HG03439 (cell line): ENCODE measurements at regions not wholly inside any gene's neighbourhood (a gene's known extent, or its start where the extent isn't known, plus 50 kb on each side); places are given as distances from the start of the nearest gene placed in this dataset.
A peak's percentile ranks its signal among the peaks of the same experiment; 100 is the strongest.

Experiments
- ATAC-seq: cut with Tn5 transposase; IDR thresholded peaks from one replicate; pipeline ENCODE4 v1.9.1; 2021; ENCODE audit warnings: mild to moderate bottlenecking, moderate library complexity; ENCODE audit not compliant: unreplicated experiment

DNA sequence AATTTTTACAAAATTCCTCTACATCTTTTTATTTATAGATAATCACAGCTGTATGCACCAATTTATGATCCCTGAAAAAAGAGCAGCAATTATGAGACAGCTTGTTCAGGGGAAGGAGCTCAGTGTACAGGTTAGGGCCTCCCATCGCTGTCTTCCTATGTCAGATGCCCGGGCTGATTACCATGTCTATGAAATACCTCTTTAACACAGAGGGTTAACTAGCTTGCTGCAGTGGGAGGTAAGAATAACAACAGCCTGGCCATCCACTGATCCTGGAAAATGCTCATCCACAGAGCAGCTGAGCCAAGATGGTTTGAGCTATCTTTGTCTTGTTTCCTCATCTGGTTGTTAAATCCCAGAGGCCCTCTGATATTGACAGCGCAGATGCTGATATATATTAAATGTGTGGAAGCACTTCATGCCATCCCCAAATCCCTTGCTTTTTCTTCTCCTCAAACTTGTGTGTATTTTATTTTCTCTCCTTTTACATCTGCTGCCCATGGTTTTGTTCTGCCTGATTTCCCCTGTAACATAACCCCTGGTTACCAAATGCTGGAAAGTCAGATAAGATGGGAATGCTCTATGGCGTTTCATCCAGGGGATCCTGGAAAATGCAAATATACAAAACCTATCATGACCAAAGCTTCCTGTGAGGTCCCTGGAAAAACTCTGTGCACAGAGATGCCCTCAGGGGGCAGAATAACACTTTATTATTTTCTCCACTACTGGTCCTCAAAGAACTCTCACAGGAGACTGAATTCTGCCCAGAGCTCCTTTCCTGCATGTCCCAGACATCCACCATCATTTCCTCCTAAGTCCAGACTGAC is 85.8 kb upstream of the PUDP start:
- ATAC-seq: no peak

DNA sequence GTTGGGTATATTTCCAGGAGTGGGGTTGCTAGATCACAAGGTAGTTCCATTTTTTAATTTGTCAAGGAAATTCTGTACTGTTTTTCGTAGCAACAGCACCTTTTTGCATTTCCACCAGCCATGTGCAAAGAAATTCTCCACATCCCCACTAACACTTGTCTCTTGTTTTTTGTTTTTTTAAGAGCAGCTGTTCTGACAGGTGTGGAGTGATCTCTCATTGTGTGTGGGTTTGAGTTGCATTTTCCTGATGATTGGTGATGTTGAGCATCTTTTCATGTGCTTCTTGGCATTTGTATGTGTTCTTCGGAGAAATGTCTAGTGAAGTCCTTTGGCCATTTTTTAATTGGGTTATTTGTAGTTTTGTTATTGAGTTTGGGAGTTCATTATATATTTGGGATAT is 80.3 kb upstream of the PUDP start:
- ATAC-seq: no peak

DNA sequence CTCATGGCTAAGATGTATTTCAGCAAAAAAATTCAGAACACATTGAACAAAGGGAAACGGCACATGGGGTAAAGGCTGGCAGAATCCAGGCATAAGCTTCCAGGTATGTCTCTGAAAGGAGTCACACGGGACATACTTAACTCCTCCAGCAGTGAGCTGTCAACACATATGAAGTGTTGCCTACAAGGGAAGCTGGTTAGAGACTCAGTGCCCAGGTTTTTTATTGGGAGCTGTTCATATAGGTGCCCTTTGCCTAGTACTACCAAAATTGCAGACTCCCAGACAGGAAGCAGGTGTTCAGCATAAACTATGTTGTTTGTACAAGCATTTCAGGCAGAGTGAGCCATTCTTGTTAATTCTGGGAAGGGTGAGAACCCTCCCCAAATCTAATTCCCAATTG is 77.4 kb upstream of the PUDP start:
- no peak for ATAC-seq

GRCh38 chrX:7223271-7223670 is 75.3 kb upstream of the PUDP start:
- no peak for ATAC-seq

DNA sequence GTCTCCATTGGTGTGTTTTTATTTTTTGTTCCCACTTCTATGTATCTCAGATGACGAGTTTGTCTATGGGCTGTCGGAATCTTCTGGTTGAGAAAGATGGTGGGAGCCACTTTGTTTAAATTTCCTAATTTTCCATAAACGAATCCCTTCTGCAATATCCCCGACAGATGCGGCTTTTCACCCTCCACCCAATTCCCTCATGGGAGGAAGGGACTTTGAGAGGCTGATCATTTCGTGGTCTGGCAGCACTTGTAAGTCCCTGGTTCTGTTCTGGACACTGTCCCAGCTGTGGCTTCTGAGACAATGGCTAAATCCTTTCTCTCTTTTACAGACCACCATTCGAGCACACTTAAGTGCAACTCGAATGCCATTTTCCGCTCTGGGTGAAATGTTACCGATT is 72.2 kb upstream of the PUDP start:
- ATAC-seq: no peak

DNA sequence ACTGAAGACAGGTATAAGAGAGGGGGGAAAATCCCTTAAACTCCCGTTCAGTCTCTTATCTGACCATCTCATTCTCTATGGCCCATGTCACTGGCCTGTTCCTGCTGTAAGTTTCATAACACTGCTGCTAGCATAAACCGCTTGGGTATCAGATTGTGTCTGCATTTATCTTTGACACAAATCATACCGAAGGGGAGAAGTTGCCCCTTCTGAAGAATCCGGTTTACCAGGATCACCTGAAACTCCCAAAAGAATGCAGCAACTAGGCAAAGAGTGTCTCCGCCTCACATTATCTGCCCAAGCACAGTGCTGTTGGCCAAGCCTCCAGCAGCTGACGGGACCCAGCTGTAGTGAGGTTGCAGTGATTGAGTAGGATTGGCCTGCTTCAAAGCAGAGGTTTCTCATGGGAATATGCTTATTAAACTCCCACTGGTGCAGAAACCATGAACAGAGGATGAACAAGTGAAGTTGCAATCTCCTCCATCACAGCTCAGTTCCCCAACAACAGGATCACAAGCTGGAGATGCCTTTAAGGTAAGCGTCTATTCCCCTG is 71.3 kb upstream of the PUDP start:
- ATAC-seq: peak; percentile 61

DNA sequence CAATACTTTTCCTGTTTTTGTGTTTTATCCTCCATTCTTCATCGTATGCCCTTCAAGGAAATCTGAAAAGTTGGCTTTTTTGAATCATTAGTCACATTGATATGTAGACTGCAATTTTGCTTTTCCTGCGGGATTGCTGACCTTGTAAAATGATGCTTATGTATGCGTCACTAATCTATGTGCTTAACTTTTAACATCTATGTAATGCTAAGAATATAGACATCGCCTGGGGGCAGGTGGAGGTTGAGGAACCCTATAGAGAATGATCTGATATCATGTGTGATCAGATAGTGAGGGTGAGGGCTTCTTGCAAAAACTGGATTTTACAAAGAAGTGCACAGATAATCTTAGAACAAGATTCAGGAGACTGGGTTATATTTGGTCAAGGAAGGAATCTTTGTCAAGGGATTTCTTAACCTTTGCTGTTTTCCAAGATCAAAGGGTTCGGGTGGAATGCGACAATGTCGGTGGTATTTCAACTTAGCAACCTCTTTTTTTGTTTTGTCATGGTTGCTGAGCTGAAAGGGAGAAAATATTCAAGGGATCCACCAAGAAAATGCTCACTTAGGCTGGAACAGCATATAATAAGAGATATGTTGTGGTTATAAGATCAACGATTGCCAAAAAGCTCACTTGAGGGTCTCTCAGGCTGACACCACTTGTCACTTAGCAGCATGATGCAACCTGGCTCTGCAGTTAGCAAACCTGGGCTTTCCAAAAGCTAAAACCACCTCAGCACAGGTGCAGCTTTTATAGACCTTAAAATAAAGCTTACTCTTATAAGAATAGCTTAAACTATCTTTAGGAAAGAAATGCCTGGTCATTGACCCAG is 70.6 kb upstream of the PUDP start:
- no peak for ATAC-seq

DNA sequence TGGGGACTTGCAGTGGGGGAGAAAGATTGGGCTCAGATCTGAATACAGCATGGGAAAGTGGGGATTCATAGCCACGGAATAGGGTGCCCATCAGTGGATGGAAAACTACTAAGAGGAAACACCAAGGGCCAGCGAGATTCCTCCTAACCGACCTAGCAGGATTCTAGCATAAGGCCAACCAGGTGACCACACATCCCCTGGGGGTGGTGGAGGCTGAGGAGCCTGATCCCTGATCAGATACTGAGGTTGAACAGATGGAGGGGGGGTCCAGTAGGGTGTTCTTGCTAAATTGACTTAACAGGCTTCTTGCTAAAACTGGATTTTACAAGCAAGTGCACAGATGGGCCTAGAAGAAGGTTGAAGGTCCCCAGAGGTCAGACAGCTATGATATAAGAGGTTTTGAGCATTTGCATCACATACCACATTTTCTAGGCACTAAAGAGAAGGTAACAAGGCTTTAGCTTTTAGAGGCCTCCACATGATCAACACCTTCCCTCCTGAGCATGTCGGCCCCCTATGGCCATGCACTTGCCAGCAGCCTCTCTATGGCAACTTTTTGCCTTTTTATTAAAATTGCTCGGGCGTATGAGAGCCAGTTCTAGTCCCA is 69.1 kb upstream of the PUDP start:
- no peak for ATAC-seq

GRCh38 chrX:7215842-7216241 is 67.9 kb upstream of the PUDP start:
- ATAC-seq: no peak

- no peak for ATAC-seq
Observed at GRCh38 chrX:7214251-7214650, 66.3 kb upstream of the PUDP start.

DNA sequence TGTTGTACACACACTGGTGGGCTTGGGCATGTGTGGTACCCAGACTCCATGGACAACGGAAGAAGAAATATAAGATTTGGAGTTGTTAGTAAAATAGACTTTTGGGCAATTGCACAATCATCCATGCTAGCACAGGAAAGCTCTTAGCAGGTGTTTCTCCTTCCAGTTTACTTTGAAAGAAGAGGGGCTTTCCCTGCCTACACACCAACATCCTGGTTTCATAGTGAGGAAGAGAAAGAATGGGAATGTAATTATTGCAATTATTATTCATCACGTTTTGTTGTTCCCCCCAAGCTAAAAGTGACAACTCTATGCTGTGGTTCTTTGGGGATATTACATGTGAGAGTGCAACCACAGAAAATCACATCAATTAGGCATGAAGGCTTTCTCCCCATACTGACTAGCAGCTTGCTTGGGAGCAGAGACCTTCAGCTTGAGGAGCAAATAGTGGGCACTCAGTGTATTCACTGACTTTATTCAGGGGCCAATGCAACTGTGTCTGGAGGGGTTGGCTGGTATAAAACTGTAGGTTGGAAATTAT is 57.2 kb upstream of the PUDP start:
- ATAC-seq: no peak

DNA sequence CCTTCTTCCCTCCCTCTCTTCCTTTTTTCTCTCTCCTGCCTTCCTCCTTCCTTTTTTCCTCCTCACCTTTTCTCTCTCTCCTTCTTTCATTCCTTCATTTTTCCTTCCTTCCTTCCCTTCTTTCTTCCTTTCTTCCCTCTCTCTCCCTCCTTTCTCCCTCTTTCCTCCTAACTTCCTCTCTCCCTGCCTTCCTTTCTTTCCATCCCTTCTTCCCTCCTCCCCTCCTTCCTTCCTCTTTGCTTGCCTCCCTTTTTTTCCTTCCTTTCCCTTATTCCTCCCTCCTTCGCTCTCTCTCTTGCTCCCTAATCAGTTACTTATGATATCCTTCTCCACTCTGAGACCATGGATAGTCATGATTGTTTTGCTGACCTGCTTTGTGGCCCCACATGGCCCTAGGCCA is 56.7 kb upstream of the PUDP start:
- no peak for ATAC-seq

DNA sequence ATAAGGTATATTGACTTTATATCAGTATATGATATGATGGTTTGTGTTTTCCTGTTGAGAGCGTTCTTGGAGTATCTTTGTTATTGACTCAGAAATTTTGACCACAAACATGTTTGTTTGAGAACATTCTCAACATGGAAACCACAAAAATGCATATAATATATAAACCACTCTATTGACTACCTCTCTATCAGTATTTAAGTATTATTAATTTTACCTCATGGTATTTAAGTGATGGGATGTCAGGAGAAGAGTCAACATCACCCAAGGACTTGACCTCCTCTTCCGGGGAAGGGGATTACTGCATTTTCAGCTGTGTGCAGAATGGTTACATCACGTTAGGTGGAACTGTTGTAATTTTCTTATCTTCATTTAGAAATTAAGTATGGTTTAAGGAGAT is 54.3 kb upstream of the PUDP start:
- ATAC-seq: no peak

- no peak for ATAC-seq
Observed at GRCh38 chrX:7201496-7201895, 53.5 kb upstream of the PUDP start.

- ATAC-seq: no peak
Observed at GRCh38 chrX:7198499-7198898, 50.5 kb upstream of the PUDP start.
